ENCODE measurements at regions not wholly inside any gene's neighbourhood (a gene's known extent, or its start where the extent isn't known, plus 50 kb on each side); places are given as distances from the start of the nearest gene placed in this dataset.

GRCh38 chr3:68342426-68342825 is 589.9 kb downstream of the TAFA4 start:
- TF ChIP-seq CTCF (IDR thresholded peaks at IDR 0.05; ENCODE audit: low read length) = no peak
- no peak for TF ChIP-seq EZH2 (IDR thresholded peaks at IDR 0.05; ENCODE audit: borderline replicate concordance, low read length)

All from OCI-LY1 (cell line).